ENCODE measurements at regions not wholly inside any gene's neighbourhood (a gene's known extent, or its start where the extent isn't known, plus 50 kb on each side); places are given as distances from the start of the nearest gene placed in this dataset.

DNA sequence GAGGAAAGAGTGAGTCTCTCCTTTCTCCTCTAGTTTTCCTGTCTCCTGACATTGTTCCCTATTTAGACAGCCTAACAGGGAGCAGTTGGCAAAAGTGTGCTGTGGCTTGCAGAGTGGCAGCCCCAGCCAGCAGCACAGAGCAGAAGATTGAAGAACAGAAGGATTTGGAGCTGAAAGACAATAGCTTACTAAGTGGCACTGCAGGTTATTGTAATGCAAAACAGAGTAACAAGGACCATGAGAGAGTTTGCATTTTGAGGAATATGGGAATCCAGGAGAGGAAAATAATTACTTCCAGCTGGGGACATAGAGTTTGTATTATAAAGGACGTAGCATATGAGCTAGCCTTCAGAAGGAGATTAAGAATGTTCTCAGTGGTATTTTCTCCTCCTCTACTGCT is 342.4 kb downstream of the AKAIN1 start:
- CTCF ChIA-PET = no interaction called here
- POLR2A ChIA-PET = no interaction called here
- no peak for DNase-seq (ENCODE audit: low read depth, low spot score)
- no peak overlapping the region for H3K4me3 ChIP-seq (ENCODE audit: low read depth, low read length)
- TF ChIP-seq, protein P1, sequence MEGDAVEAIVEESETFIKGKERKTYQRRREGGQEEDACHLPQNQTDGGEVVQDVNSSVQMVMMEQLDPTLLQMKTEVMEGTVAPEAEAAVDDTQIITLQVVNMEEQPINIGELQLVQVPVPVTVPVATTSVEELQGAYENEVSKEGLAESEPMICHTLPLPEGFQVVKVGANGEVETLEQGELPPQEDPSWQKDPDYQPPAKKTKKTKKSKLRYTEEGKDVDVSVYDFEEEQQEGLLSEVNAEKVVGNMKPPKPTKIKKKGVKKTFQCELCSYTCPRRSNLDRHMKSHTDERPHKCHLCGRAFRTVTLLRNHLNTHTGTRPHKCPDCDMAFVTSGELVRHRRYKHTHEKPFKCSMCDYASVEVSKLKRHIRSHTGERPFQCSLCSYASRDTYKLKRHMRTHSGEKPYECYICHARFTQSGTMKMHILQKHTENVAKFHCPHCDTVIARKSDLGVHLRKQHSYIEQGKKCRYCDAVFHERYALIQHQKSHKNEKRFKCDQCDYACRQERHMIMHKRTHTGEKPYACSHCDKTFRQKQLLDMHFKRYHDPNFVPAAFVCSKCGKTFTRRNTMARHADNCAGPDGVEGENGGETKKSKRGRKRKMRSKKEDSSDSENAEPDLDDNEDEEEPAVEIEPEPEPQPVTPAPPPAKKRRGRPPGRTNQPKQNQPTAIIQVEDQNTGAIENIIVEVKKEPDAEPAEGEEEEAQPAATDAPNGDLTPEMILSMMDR (IDR thresholded peaks at IDR 0.05; ENCODE audit: insufficient read depth, low read length, missing control alignments) = no peak

DNA sequence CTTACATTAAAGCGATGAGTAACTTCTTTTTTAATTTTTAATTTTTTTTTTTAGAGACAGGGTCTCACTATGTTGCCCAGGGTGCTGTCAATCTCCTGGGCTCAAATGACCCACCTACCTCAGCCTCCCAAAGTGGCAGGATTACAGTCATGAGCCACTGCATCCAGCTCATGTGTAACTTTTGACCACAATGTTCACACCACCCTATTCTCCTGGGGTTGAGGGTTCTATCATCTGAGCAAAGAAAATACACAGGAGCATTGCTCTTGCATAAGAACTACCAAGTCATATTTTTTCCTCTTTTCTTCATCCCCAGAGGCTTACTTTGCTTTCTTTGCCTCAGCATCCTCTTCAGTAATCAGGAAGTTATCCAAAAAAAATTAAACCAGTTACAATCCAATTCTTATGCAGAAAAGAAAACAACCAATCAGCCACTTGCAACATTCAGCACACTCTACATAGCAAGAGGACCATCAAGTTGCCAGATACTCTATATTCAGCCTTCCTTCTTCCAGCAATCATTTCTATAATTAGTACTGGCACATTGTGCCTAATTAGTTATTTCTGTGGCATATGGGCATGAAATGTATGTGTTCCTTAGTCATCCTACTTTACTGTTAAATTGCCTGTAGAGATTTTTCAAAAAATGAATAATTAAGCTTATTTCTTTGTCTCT is 345.6 kb downstream of the AKAIN1 start:
- H3K4me3 ChIP-seq (ENCODE audit: low read depth, low read length) = no peak overlapping the region
- no peak for DNase-seq (ENCODE audit: low read depth, low spot score)
- ChIA-PET POLR2A (no interaction called here), CTCF (no interaction called here)
- TF ChIP-seq, protein P1 (IDR thresholded peaks at IDR 0.05; ENCODE audit: insufficient read depth, low read length, missing control alignments) = no peak

DNA sequence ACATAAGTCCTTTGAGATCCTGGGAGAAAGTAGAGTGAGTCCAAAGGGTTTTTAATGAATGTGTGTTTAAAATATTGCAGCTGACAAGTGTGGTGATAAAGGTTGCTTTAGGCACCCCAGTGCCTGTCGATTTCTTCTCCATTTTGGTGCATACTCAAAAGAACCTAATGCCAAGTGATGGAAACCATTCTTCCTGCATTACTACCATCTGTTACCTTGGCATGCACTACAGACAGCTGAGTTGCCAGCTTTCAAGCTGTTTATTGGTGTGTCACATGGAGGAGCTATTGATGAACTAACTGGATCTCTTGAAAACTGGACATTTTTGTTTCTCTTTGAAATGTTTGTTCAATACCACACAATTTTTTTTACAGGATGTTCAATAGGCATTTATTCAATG is 350.0 kb downstream of the AKAIN1 start:
- no peak overlapping the region for H3K4me3 ChIP-seq (ENCODE audit: low read depth, low read length)
- ChIA-PET CTCF (no interaction called here), POLR2A (no interaction called here)
- no peak for DNase-seq (ENCODE audit: low read depth, low spot score)
- TF ChIP-seq, protein P1 (IDR thresholded peaks at IDR 0.05; ENCODE audit: insufficient read depth, low read length, missing control alignments) = no peak

DNA sequence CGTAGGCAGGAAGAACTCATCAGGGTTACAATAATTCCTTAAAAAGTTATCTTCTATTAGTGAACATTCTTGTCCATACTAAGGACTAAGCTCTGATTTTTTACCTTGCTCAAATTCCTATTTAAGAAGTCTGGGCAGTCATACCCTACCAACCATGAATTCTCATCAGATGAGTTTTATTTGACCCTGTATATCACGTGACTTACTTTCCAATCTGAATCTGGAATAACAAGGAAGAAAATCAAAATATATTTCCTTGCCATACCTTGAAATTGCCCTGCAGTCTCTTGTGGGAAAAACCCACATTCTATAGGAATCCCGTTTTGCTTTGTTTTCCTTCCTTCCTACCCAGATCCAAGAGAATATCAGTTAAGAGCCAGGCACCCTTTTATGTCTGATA is 352.7 kb downstream of the AKAIN1 start:
- CTCF ChIA-PET = no interaction called here
- no peak for DNase-seq (ENCODE audit: low read depth, low spot score)
- POLR2A ChIA-PET = no interaction called here
- H3K4me3 ChIP-seq (ENCODE audit: low read depth, low read length) = no peak overlapping the region
- TF ChIP-seq, protein P1 (IDR thresholded peaks at IDR 0.05; ENCODE audit: insufficient read depth, low read length, missing control alignments) = no peak

DNA sequence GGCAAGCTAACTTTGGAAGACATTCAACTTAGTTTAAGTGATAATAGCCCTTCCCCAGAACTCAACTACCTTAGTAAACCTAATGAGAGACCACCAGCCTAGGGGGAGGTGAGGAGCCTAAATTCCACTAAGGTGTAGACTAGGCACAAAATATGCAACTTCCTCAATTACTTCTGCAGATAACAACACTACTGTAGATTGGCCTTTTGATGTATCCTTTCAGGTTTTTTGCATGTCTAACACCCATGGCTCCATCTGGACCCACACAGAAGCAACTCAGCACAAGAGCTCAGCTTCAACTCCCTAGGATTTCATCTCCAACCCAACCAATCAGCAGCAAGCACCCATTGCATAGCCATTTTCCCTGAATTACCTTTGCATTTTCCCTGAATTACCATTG is 353.3 kb downstream of the AKAIN1 start:
- DNase-seq (ENCODE audit: low read depth, low spot score) = no peak
- CTCF ChIA-PET = no interaction called here
- no peak overlapping the region for H3K4me3 ChIP-seq (ENCODE audit: low read depth, low read length)
- TF ChIP-seq, protein P1 (IDR thresholded peaks at IDR 0.05; ENCODE audit: insufficient read depth, low read length, missing control alignments) = no peak
- POLR2A ChIA-PET = no interaction called here

DNA sequence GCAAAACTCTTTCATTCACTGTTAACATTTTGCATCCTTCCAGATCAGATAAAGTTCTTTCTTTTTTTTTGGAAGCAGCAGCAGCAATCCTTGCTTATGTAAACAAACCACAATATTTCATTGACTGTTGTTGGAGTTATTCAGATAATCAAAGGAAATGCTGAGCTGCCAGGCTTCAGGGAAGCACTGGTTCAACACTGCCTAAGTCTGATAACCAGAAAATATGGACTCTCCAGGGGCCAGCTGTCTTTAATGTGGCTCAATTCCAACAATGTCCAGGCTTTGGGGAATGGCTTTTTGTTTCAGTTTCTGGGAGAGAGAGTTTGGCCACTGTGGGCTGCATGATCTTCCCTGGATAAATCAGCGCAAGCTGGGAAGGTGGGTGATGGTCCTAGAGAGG is 354.3 kb downstream of the AKAIN1 start:
- no peak for DNase-seq (ENCODE audit: low read depth, low spot score)
- H3K4me3 ChIP-seq (ENCODE audit: low read depth, low read length) = no peak overlapping the region
- TF ChIP-seq, protein P1 (IDR thresholded peaks at IDR 0.05; ENCODE audit: insufficient read depth, low read length, missing control alignments) = no peak
- ChIA-PET CTCF (no interaction called here), POLR2A (no interaction called here)
